ENCODE measurements at regions not wholly inside any gene's neighbourhood (a gene's known extent, or its start where the extent isn't known, plus 50 kb on each side); places are given as distances from the start of the nearest gene placed in this dataset.

DNA sequence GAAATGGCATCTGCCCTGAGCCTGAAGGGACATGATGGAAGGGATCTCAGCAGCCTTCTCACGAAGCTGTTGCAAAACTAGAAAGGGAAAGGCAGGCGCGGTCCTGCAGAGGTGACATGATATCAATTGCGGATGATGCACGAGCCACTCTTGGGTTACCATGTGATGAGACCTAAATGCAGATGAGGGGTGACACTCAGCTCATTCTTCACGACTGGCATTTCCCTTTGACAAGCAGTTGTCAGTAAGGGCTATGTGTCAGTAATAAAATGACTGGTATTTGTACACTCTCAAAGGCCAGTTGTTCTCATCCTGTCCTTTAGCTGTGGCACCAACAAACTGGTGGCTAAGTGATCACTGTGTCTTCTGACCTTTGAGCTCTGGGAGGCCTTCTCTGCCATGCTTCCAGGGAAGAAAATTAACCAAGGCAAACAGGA is 273.6 kb downstream of the ETAA1 start:
- Histone ChIP-seq H4K20me1 (ENCODE audit: insufficient read depth) (no peaks in the 10 kb centered on the region), H3K79me2 (replicated peaks; ENCODE audit: insufficient read depth, low read length) (no peaks in the 10 kb centered on the region), H3F3A (ENCODE audit: insufficient read depth, low read length, poor library complexity, severe bottlenecking) (no peaks in the 10 kb centered on the region), H3K4me2 (ENCODE audit: low read length) (no peak overlapping the region), H3K9ac (ENCODE audit: low read length) (no peak overlapping the region), H3K4me3 (ENCODE audit: low read length) (no peak overlapping the region), H3K9me2 (ENCODE audit: insufficient read depth, low read length) (no peaks in the 10 kb centered on the region), H3K27ac (ENCODE audit: low read length) (no peak overlapping the region), H3K9me3 (ENCODE audit: low read length) (no peaks in the 10 kb centered on the region), H3K36me3 (ENCODE audit: insufficient read depth, low read length) (no peaks in the 10 kb centered on the region), H3K27me3 (ENCODE audit: insufficient read depth, low read depth, low read length) (no peaks in the 10 kb centered on the region), H2AFZ (ENCODE audit: low read depth, low read length) (no peak overlapping the region)
- TF ChIP-seq TAF1 (IDR thresholded peaks at IDR 0.05; ENCODE audit: low read depth) (no peak), REST (IDR thresholded peaks at IDR 0.05; ENCODE audit: borderline replicate concordance) (no peak)

- Histone ChIP-seq H3K27ac (ENCODE audit: low read length) (no peak overlapping the region), H3K9me3 (ENCODE audit: low read length) (no peaks in the 10 kb centered on the region), H4K20me1 (ENCODE audit: insufficient read depth) (no peaks in the 10 kb centered on the region), H3K27me3 (ENCODE audit: insufficient read depth, low read depth, low read length) (no peaks in the 10 kb centered on the region), H3K36me3 (ENCODE audit: insufficient read depth, low read length) (no peaks in the 10 kb centered on the region), H3F3A (ENCODE audit: insufficient read depth, low read length, poor library complexity, severe bottlenecking) (no peaks in the 10 kb centered on the region), H3K79me2 (replicated peaks; ENCODE audit: insufficient read depth, low read length) (no peaks in the 10 kb centered on the region), H3K4me3 (ENCODE audit: low read length) (no peak overlapping the region), H3K9ac (ENCODE audit: low read length) (no peak overlapping the region), H3K4me2 (ENCODE audit: low read length) (no peak overlapping the region), H2AFZ (ENCODE audit: low read depth, low read length) (no peak overlapping the region), H3K9me2 (ENCODE audit: insufficient read depth, low read length) (no peaks in the 10 kb centered on the region)
- TF ChIP-seq, protein P1, sequence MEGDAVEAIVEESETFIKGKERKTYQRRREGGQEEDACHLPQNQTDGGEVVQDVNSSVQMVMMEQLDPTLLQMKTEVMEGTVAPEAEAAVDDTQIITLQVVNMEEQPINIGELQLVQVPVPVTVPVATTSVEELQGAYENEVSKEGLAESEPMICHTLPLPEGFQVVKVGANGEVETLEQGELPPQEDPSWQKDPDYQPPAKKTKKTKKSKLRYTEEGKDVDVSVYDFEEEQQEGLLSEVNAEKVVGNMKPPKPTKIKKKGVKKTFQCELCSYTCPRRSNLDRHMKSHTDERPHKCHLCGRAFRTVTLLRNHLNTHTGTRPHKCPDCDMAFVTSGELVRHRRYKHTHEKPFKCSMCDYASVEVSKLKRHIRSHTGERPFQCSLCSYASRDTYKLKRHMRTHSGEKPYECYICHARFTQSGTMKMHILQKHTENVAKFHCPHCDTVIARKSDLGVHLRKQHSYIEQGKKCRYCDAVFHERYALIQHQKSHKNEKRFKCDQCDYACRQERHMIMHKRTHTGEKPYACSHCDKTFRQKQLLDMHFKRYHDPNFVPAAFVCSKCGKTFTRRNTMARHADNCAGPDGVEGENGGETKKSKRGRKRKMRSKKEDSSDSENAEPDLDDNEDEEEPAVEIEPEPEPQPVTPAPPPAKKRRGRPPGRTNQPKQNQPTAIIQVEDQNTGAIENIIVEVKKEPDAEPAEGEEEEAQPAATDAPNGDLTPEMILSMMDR (IDR thresholded peaks at IDR 0.05; ENCODE audit: poor library complexity, severe bottlenecking) = no peak
- no peak for TF ChIP-seq REST (IDR thresholded peaks at IDR 0.05; ENCODE audit: borderline replicate concordance)
- no peak for TF ChIP-seq SMC3 (conservative IDR thresholded peaks at IDR 0.05; ENCODE audit: poor library complexity)
- no peak for TF ChIP-seq EP300 (conservative IDR thresholded peaks at IDR 0.05; ENCODE audit: poor library complexity, severe bottlenecking)
- no peak for TF ChIP-seq MXI1 (conservative IDR thresholded peaks at IDR 0.05; ENCODE audit: poor library complexity, severe bottlenecking)
- no peak for TF ChIP-seq TAF1 (IDR thresholded peaks at IDR 0.05; ENCODE audit: low read depth)
- TF ChIP-seq EZH2 (IDR thresholded peaks at IDR 0.05; ENCODE audit: borderline replicate concordance, insufficient read depth, low read length, poor library complexity, severe bottlenecking) = no peak
- no peak for TF ChIP-seq RAD21 (conservative IDR thresholded peaks at IDR 0.05)
- TF ChIP-seq POLR2AphosphoS5 (IDR thresholded peaks at IDR 0.05) = no peak
Observed at GRCh38 chr2:67671464-67672450, 274.6 kb downstream of the ETAA1 start.

All from neural cell (in vitro differentiated cells).